ENCODE measurements at regions not wholly inside any gene's neighbourhood (a gene's known extent, or its start where the extent isn't known, plus 50 kb on each side); places are given as distances from the start of the nearest gene placed in this dataset.
"Not testable (repeated sequence)": the region's sequence is repeated elsewhere in the genome, so short reads cannot be mapped to it uniquely, and the experiment has no call there.

- no peak for DNase-seq (ENCODE audit: low read depth in 2 of 2)
These were observed 1109.1 kb upstream of the MIR17HG start for GRCh38 chr13:90238413-90238812.

DNA sequence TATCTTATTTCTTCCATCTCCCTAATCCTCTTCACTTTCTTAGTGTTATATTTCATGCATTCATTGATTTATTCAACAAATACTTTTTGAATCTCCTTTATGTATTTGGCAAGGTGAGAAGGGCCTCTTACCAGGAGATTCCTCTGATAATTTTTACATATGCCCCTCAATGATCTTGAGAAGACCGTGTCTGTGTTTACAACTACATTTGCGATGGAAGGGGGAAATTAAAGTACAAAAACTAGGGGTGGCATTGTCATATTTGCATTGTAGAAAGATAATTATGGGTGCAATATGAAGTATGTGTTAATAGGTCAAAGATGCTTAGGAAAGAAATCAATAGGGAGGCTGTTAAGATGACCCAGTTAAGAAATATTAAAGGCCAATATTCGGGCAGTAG is 1108.4 kb upstream of the MIR17HG start:
- no peak for DNase-seq (ENCODE audit: low read depth in 2 of 2)

DNA sequence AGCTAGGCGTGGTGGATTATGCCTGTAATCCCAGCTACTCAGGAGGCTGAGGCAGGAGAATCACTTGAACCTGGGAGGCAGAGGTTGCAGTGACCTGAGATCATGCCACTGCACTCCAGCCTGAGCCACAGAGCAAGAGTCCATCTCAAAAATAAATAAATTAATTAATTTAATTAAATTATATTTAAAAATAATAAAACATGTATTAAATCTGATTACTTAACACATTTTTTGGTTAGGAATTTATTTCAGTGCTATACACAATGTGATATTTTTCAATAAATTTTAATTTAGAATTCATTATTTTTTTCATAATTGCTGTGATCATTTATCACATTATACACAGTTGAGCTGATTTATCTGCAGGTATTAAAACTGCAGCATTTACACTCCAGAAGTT is 1101.5 kb upstream of the MIR17HG start:
- no peak for DNase-seq (ENCODE audit: low read depth in 2 of 2)

DNA sequence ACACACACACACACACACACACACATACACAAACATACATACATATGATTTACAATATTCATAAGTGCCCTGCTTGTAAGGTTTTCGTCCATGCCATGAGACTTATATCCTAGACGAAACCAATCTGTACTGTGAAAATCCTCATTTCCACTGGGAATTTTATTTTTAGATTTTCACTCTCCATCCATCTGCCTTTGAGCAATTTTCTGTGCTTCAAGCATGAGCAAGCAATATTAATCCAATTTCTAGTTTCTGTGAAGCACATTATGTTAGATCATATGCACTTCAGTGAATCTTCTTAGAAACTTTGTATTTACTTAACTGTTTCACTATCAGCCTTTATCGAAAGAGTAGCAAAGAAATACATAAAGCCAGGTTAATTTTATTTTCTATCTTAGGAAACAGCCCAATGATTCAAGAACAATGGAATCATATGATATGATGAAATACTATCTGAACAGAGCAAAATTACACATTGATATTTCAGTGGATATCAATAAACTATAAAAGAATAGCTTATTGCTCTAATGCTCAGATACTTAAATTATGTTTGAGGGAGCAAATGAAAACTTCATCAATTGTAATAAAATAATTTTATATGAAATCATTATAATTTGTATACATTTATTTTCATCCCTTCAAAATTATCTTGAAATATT is 1100.7 kb upstream of the MIR17HG start:
- DNase-seq (ENCODE audit: low read depth in 2 of 2), result no peak

- DNase-seq (ENCODE audit: low read depth in 2 of 2), result no peak
These were observed 1093.7 kb upstream of the MIR17HG start for GRCh38 chr13:90253806-90254205.

- DNase-seq (ENCODE audit: low read depth in 2 of 2), result no peak
These were observed 1093.0 kb upstream of the MIR17HG start for GRCh38 chr13:90254437-90254836.

- DNase-seq (ENCODE audit: low read depth in 2 of 2), result no peak
These were observed 1090.7 kb upstream of the MIR17HG start for GRCh38 chr13:90256746-90257145.

DNA sequence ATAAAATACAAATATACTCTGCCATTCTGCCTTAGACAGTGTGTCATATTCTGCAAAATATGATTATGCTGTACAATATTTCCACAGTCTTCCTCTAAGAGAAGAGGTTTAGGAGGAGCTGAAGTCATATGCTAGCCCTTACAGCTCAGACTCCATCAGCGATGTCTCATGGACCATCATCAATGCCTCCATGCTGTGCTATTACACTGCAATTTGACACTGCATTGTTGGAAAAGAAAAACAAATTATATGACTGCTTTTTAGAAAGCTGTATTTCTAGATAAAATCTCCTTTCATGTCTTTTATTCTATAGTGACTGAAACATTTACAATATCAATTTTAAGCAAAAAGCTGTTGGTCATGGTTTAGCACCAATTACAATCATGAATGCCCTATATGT is 1089.4 kb upstream of the MIR17HG start:
- DNase-seq (ENCODE audit: low read depth in 2 of 2), result no peak

- DNase-seq (ENCODE audit: low read depth in 2 of 2), result no peak
These were observed 1086.1 kb upstream of the MIR17HG start for GRCh38 chr13:90261343-90261742.

DNA sequence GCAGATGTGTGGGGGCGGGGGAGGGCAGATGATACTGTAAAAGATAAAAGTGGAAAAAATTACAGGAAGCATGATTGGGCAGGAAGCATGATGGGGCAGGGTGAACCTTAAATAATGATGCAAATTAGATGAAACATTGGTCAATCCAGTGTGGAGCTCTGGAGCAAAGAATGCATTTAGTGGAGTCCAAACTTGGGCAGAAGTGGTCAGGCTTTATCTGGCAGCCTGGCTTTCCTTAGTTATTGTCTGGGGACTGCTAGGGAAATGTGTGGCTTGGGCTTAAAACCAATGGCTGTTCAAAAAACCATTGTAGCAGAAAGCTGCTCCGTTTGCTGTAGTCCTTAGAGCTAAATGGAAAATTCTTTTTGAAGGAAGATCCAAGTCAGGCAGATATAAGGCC is 1077.3 kb upstream of the MIR17HG start:
- DNase-seq (ENCODE audit: low read depth in 2 of 2), result no peak

- DNase-seq (ENCODE audit: low read depth in 2 of 2), result no peak
These were observed 1075.1 kb upstream of the MIR17HG start for GRCh38 chr13:90272356-90272755.

DNA sequence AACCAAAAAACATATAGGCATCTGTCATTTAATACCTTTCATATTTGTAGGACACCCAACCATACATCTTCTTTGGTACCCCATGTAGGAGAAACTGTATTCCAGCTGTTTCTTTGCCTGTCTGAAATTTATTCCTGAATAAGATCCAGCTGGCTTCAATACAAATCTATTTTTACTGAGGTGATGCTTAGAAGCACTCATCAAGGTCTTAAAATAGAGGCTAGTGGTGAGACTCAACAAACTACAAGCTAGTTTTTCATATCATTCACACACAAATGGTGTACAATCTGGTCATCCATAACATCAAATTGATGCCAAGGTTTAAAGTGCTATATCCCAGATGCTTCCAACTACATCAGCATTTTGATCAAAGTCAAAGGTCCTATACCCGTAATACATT is 1071.3 kb upstream of the MIR17HG start:
- no peak for DNase-seq (ENCODE audit: low read depth in 2 of 2)

DNA sequence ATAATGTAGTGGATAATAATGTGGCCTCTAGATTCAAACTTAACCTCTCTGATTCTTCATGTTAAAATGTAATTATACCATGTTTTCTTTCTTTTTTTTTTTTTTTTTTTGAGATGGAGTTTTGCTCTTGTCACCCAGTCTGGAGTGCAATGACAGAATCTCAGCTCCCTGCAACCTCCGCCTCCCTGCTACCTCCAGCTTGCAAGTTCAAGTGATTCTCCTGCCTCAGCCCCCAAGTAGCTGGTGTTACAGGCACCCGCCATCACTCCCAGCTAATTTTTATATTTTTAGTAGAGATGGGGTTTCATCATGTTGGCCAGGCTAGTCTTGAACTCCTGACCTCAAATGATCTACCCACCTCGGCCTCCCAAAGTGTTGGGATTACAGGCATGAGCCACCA is 1069.3 kb upstream of the MIR17HG start:
- DNase-seq (ENCODE audit: low read depth in 2 of 2), result not testable (repeated sequence)

- no peak for DNase-seq (ENCODE audit: low read depth in 2 of 2)
These were observed 1065.8 kb upstream of the MIR17HG start for GRCh38 chr13:90281709-90282108.

DNA sequence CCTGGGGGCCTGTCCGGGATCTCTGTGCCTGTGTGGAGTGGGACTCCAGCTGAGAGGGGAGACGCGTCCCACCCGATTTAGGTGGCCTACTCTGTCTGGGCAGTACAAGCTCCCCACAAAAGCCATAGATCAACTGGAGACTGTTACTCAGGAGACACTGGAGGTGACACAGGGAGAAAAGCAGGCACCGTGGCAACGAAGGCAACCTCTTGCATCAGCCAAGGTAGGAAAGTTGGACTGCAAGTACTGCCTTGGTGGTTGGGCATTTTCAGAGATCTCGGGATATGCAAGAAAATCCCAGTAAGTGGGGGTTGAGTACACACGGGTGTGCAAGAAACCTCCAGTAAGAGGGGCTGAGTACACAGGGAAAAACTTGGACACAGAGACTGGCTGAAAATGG is 1060.0 kb upstream of the MIR17HG start:
- DNase-seq (ENCODE audit: low read depth in 2 of 2), result no peak

DNA sequence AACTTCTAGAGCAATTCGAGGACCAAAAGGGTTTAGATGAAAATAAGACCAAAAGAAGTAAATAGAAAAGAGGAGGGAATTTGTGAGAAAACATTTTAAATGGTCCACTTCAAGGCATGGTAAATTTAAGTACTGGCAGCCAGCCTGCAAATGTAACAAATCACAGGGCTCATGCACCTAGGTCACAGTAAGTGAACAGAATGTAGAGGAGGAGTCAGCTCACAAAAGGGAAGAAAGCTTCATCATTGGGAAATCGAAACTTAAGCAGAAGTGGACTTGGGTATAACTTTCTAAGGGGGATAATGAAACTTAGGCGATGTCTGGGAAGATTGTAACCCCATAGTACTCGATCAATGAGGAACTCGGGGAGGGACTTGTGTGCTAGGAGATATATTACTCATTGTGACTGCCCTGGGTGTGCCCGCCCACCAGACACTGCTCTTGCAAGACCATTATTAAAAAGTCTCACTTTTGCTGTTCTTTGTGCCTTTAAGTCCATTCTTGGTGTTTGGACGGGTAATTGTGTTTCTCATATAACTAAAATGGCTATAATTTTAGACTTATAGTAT is 1053.6 kb upstream of the MIR17HG start:
- no peak for DNase-seq (ENCODE audit: low read depth in 2 of 2)

- no peak for DNase-seq (ENCODE audit: low read depth in 2 of 2)
These were observed 1048.2 kb upstream of the MIR17HG start for GRCh38 chr13:90299238-90299637.

- no peak for DNase-seq (ENCODE audit: low read depth in 2 of 2)
These were observed 1047.5 kb upstream of the MIR17HG start for GRCh38 chr13:90300015-90300414.

- no peak for DNase-seq (ENCODE audit: low read depth in 2 of 2)
These were observed 1045.4 kb upstream of the MIR17HG start for GRCh38 chr13:90302107-90302506.

DNA sequence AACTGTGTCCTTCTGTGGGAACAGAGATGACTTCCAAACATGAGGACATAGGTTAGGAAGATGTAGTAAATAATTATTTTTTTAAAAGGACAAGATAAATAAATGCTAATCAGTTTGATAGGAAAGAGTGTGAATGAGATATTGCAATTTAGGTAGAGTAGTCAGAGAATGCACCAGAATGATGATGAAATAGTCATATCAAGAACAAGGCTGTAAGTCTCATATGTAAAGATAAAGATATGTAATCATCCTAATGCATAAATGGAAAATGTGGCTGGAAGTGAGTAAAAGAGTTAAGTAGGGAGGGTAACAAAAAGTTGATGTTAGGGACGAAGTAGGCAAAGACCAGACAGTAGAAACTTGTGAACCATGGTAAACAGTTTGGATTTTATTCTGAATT is 1041.7 kb upstream of the MIR17HG start:
- no peak for DNase-seq (ENCODE audit: low read depth in 2 of 2)

- DNase-seq (ENCODE audit: low read depth in 2 of 2), result no peak
These were observed 1040.4 kb upstream of the MIR17HG start for GRCh38 chr13:90307136-90307535.

DNA sequence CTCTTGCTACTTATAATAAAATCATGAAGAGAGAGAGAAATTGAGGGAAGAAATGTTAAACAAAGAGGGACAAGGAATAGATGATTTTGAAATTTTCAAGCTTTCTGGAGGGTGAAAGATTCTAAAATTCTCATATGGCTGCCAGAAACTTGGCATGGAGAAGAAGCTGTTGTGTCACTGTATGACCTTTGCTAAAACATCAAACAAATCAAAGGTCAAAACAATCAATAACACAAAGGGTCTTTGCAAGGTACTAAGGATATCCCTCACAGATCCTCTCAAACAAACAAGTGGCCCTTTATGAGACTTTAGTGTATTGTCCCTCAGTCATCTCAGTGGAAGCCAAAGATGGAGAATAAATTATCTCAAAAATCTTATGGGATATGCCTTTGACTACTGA is 1039.2 kb upstream of the MIR17HG start:
- DNase-seq (ENCODE audit: low read depth in 2 of 2), result no peak

GRCh38 chr13:90311929-90312328 is 1035.6 kb upstream of the MIR17HG start:
- no peak for DNase-seq (ENCODE audit: low read depth in 2 of 2)

DNA sequence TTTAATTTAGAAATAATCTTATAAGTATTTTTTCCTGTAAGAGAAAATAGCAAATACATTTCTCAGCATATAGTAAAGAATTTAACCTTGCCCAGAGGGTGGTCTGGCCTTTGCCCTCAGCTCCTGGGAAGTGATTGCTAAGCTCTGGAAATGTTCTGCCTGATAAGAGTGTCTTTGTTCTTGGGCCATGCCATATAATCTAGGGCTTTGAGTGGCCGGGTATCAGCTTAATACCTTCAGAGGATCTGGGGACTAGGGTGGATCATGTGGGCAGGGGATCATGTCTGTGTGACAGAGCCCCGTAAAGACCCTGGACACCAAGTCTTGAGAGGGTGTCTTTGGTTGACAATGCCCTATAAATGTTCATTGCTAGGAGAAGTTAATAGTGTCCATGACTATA is 1032.4 kb upstream of the MIR17HG start:
- no peak for DNase-seq (ENCODE audit: low read depth in 2 of 2)

Data from stimulated activated CD4-positive, alpha-beta T cell treated with anti-CD3 and anti-CD28 coated beads, Interleukin-12 subunit alpha, Interleukin-12 subunit beta, amount 100 ng/mL, for 24 hours (primary cell).